ENCODE measurements at regions not wholly inside any gene's neighbourhood (a gene's known extent, or its start where the extent isn't known, plus 50 kb on each side); places are given as distances from the start of the nearest gene placed in this dataset.

- no peaks in the 10 kb centered on the region for H3K36me3 ChIP-seq (ENCODE audit: control insufficient read depth in 2 of 3, insufficient read depth in 3 of 3, low read length in 3 of 3)
- FAIRE-seq (no peak), DNase-seq (no peak)
- intact Hi-C loops (cut with DNase I), result no loop called here
- no peak for TF ChIP-seq CTCF (IDR thresholded peaks at IDR 0.05; ENCODE audit: borderline replicate concordance, extremely low read depth, insufficient read depth)
- H3K9ac ChIP-seq (ENCODE audit: low read length in 3 of 3), result no peak overlapping the region
- H3K9me3 ChIP-seq (ENCODE audit: control insufficient read depth in 2 of 3, insufficient read depth in 1 of 3, low read length in 3 of 3), result no peaks in the 10 kb centered on the region
- H3K27ac ChIP-seq (ENCODE audit: low read depth in 2 of 2, low read length in 2 of 2), result no peak overlapping the region
- H3K4me1 ChIP-seq (ENCODE audit: control insufficient read depth in 2 of 3, insufficient read depth in 2 of 3, low read depth in 1 of 3, low read length in 3 of 3), result no peaks in the 10 kb centered on the region
- H3K27me3 ChIP-seq (ENCODE audit: control insufficient read depth, insufficient read depth, low read length), result no peaks in the 10 kb centered on the region
- H3K4me3 ChIP-seq (ENCODE audit: low read length in 3 of 3), result no peak overlapping the region
These were observed 878.3 kb upstream of the CXADR start for GRCh38 chr21:16634515-16634914.

GRCh38 chr21:16640297-16641027 is 872.4 kb upstream of the CXADR start:
- intact Hi-C loops (cut with DNase I), result no loop called here
- Histone ChIP-seq H3K36me3 (ENCODE audit: control insufficient read depth in 2 of 3, insufficient read depth in 3 of 3, low read length in 3 of 3) (no peaks in the 10 kb centered on the region), H3K4me3 (ENCODE audit: low read length in 3 of 3) (no peak overlapping the region), H3K9ac (ENCODE audit: low read length in 3 of 3) (no peak overlapping the region), H3K27ac (ENCODE audit: low read depth in 2 of 2, low read length in 2 of 2) (no peak overlapping the region), H3K27me3 (ENCODE audit: control insufficient read depth, insufficient read depth, low read length) (no peaks in the 10 kb centered on the region), H3K4me1 (ENCODE audit: control insufficient read depth in 2 of 3, insufficient read depth in 2 of 3, low read depth in 1 of 3, low read length in 3 of 3) (no peaks in the 10 kb centered on the region), H3K9me3 (ENCODE audit: control insufficient read depth in 2 of 3, insufficient read depth in 1 of 3, low read length in 3 of 3) (no peaks in the 10 kb centered on the region)
- no peak for TF ChIP-seq CTCF (IDR thresholded peaks at IDR 0.05; ENCODE audit: borderline replicate concordance, extremely low read depth, insufficient read depth)
- no peak for DNase-seq
- no peak for FAIRE-seq

- no peak for TF ChIP-seq CTCF (IDR thresholded peaks at IDR 0.05; ENCODE audit: borderline replicate concordance, extremely low read depth, insufficient read depth)
- H3K36me3 ChIP-seq (ENCODE audit: control insufficient read depth in 2 of 3, insufficient read depth in 3 of 3, low read length in 3 of 3), result no peaks in the 10 kb centered on the region
- no peak overlapping the region for H3K27ac ChIP-seq (ENCODE audit: low read depth in 2 of 2, low read length in 2 of 2)
- H3K4me1 ChIP-seq (ENCODE audit: control insufficient read depth in 2 of 3, insufficient read depth in 2 of 3, low read depth in 1 of 3, low read length in 3 of 3), result no peaks in the 10 kb centered on the region
- H3K9ac ChIP-seq (ENCODE audit: low read length in 3 of 3), result no peak overlapping the region
- H3K27me3 ChIP-seq (ENCODE audit: control insufficient read depth, insufficient read depth, low read length), result no peaks in the 10 kb centered on the region
- H3K4me3 ChIP-seq (ENCODE audit: low read length in 3 of 3), result no peak overlapping the region
- DNase-seq (no peak), FAIRE-seq (no peak)
- intact Hi-C loops (cut with DNase I), result no loop called here
- H3K9me3 ChIP-seq (ENCODE audit: control insufficient read depth in 2 of 3, insufficient read depth in 1 of 3, low read length in 3 of 3), result no peaks in the 10 kb centered on the region
These were observed 870.5 kb upstream of the CXADR start for GRCh38 chr21:16642353-16642752.

GRCh38 chr21:16644685-16645084 is 868.2 kb upstream of the CXADR start:
- Histone ChIP-seq H3K4me1 (ENCODE audit: control insufficient read depth in 2 of 3, insufficient read depth in 2 of 3, low read depth in 1 of 3, low read length in 3 of 3) (no peaks in the 10 kb centered on the region), H3K9me3 (ENCODE audit: control insufficient read depth in 2 of 3, insufficient read depth in 1 of 3, low read length in 3 of 3) (no peaks in the 10 kb centered on the region), H3K4me3 (ENCODE audit: low read length in 3 of 3) (no peak overlapping the region), H3K27ac (ENCODE audit: low read depth in 2 of 2, low read length in 2 of 2) (no peak overlapping the region), H3K36me3 (ENCODE audit: control insufficient read depth in 2 of 3, insufficient read depth in 3 of 3, low read length in 3 of 3) (no peaks in the 10 kb centered on the region), H3K9ac (ENCODE audit: low read length in 3 of 3) (no peak overlapping the region), H3K27me3 (ENCODE audit: control insufficient read depth, insufficient read depth, low read length) (no peaks in the 10 kb centered on the region)
- intact Hi-C loops (cut with DNase I), result no loop called here
- DNase-seq (no peak), FAIRE-seq (no peak)
- TF ChIP-seq CTCF (IDR thresholded peaks at IDR 0.05; ENCODE audit: borderline replicate concordance, extremely low read depth, insufficient read depth), result no peak
